ENCODE measurements at regions not wholly inside any gene's neighbourhood (a gene's known extent, or its start where the extent isn't known, plus 50 kb on each side); places are given as distances from the start of the nearest gene placed in this dataset.

- no peak for TF ChIP-seq CTCF (IDR thresholded peaks at IDR 0.05)
- TF ChIP-seq HMGXB4 (CRISPR knock-in tag; IDR thresholded peaks at IDR 0.05): no peak
- no peak for TF ChIP-seq ESRRA (CRISPR knock-in tag; IDR thresholded peaks at IDR 0.05; ENCODE audit: borderline replicate concordance)
- no peak for TF ChIP-seq TCF7 (CRISPR knock-in tag; IDR thresholded peaks at IDR 0.05; ENCODE audit: low read depth)
Observed at GRCh38 chr16:18072161-18072560, 264.4 kb downstream of the NPIPA8 start.

Data from WTC11 (cell line).